Muscle of leg (tissue), 3 donors: ENCODE measurements at regions not wholly inside any gene's neighbourhood (a gene's known extent, or its start where the extent isn't known, plus 50 kb on each side); places are given as distances from the start of the nearest gene placed in this dataset.
A peak's percentile ranks its signal among the peaks of the same experiment; 100 is the strongest.

ENCODE experiments used
- DNase-seq: peaks from one replicate; pipeline ENCODE4 v3.0.0; 2013
- H3K27ac ChIP-seq: one replicate; pipeline ENCODE4 v1.5.1; 2013; ENCODE audit warnings: mild to moderate bottlenecking, low read length, control low read depth
- H3K27me3 ChIP-seq: one replicate; pipeline ENCODE4 v1.6.1; 2013; ENCODE audit warnings: low read length; ENCODE audit not compliant: control insufficient read depth, insufficient read depth
- H3K36me3 ChIP-seq: one replicate; pipeline ENCODE4 v1.6.1; 2013; ENCODE audit warnings: low read length; ENCODE audit not compliant: control insufficient read depth, insufficient read depth
- H3K4me1 ChIP-seq: one replicate; pipeline ENCODE4 v1.6.1; 2013; ENCODE audit warnings: low read length; ENCODE audit not compliant: control insufficient read depth, insufficient read depth
- H3K4me3 ChIP-seq: one replicate; pipeline ENCODE4 v1.5.1; 2013; ENCODE audit warnings: low read length, control low read depth
- H3K9me3 ChIP-seq: replicated peaks from 2 replicates; pipeline ENCODE4 v1.6.1; 2013; ENCODE audit warnings: low read depth, low read length; ENCODE audit not compliant: control insufficient read depth
- WGBS: methylation state at CpG from one replicate; pipeline ENCODE4 v1.1.5; 2013; ENCODE audit warnings: missing lambda C conversion rate; ENCODE audit not compliant: insufficient coverage; 5-methylcytosine and 5-hydroxymethylcytosine counted together

- no peaks in the 10 kb centered on the region for H3K36me3 ChIP-seq
- H3K9me3 ChIP-seq: no peaks in the 10 kb centered on the region
- no peaks in the 10 kb centered on the region for H3K27me3 ChIP-seq
- DNase-seq: no peak
- 60% methylated on average over 1 of the region's 3 CpGs for whole genome bisulfite sequencing
- H3K27ac ChIP-seq: no peak overlapping the region
- H3K4me1 ChIP-seq: no peaks in the 10 kb centered on the region
- no peak overlapping the region for H3K4me3 ChIP-seq
Observed at GRCh38 chr1:199759268-199759730, 268.2 kb upstream of the NR5A2 start.

- no peaks in the 10 kb centered on the region for H3K36me3 ChIP-seq
- H3K4me3 ChIP-seq: no peak overlapping the region
- no peak overlapping the region for H3K27ac ChIP-seq
- peaks cover 7% of the 10 kb centered on the region for H3K9me3 ChIP-seq
- WGBS: no CpG with 5 or more reads among the region's 5 CpGs
- DNase-seq: no peak
- no peaks in the 10 kb centered on the region for H3K27me3 ChIP-seq
- no peaks in the 10 kb centered on the region for H3K4me1 ChIP-seq
Observed at GRCh38 chr1:199762572-199762971, 264.9 kb upstream of the NR5A2 start.

- Histone ChIP-seq H3K27ac (no peak overlapping the region), H3K4me3 (no peak overlapping the region), H3K4me1 (no peaks in the 10 kb centered on the region), H3K27me3 (no peaks in the 10 kb centered on the region), H3K9me3 (peaks cover 7% of the 10 kb centered on the region), H3K36me3 (no peaks in the 10 kb centered on the region)
- no peak for DNase-seq
Observed at GRCh38 chr1:199766218-199766792, 261.2 kb upstream of the NR5A2 start.

- Histone ChIP-seq H3K4me1 (no peaks in the 10 kb centered on the region), H3K4me3 (no peak overlapping the region), H3K27me3 (no peaks in the 10 kb centered on the region), H3K27ac (no peak overlapping the region), H3K9me3 (peaks cover 7% of the 10 kb centered on the region), H3K36me3 (no peaks in the 10 kb centered on the region)
- whole genome bisulfite sequencing: 80% methylated on average over 1 of the region's 2 CpGs
- DNase-seq: no peak
Observed at GRCh38 chr1:199767700-199768099, 259.8 kb upstream of the NR5A2 start.

DNA sequence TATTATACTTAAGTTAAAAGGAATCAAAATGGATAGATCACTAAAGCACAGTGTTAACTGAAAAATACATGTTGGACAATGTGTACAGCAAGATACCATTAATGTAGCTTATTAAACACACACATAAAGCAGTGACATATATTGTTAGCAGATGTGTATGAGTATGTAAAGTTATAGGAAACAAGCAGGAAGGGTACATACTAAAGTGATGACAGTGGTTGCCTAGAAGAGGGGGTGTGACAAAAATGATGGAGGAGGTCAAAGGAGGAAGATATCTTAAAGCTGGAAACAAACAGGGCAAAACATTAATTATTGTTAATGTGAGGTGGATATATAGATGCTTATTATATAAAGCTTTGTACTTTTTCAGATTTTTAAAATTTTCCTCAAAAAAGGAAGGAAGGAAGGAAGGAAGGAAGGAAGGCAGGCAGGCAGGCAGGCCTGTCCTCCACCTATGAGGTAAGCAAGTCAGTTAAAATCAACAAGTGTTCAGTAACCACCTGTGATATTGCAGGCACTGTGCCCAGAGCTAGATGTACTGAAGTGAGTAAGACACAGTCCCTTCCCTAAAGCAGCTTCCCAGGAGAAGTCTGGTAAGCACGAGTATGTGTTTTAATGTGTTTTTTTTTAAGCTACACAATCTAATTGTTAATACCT is 252.9 kb upstream of the NR5A2 start:
- Histone ChIP-seq H3K4me3 (no peak overlapping the region), H3K4me1 (no peaks in the 10 kb centered on the region), H3K27me3 (no peaks in the 10 kb centered on the region), H3K36me3 (no peaks in the 10 kb centered on the region), H3K27ac (no peak overlapping the region), H3K9me3 (no peaks in the 10 kb centered on the region)
- WGBS: no CpG with 5 or more reads among the region's 1 CpG
- peak; percentile 16 for DNase-seq

GRCh38 chr1:199776768-199777497 is 250.6 kb upstream of the NR5A2 start:
- 60% methylated on average over 1 of the region's 1 CpG for WGBS
- H3K27me3 ChIP-seq: no peaks in the 10 kb centered on the region
- H3K4me3 ChIP-seq: no peak overlapping the region
- no peaks in the 10 kb centered on the region for H3K4me1 ChIP-seq
- H3K36me3 ChIP-seq: no peaks in the 10 kb centered on the region
- DNase-seq: no peak
- no peak overlapping the region for H3K27ac ChIP-seq
- no peaks in the 10 kb centered on the region for H3K9me3 ChIP-seq

GRCh38 chr1:199778324-199778955 is 249.1 kb upstream of the NR5A2 start:
- no peak overlapping the region for H3K27ac ChIP-seq
- DNase-seq: no peak
- no peaks in the 10 kb centered on the region for H3K9me3 ChIP-seq
- no peaks in the 10 kb centered on the region for H3K36me3 ChIP-seq
- H3K4me1 ChIP-seq: no peaks in the 10 kb centered on the region
- no peaks in the 10 kb centered on the region for H3K27me3 ChIP-seq
- H3K4me3 ChIP-seq: no peak overlapping the region
- no CpG with 5 or more reads among the region's 3 CpGs for WGBS

- Histone ChIP-seq H3K4me3 (no peak overlapping the region), H3K27me3 (no peaks in the 10 kb centered on the region), H3K4me1 (no peaks in the 10 kb centered on the region), H3K27ac (no peak overlapping the region), H3K9me3 (no peaks in the 10 kb centered on the region), H3K36me3 (no peaks in the 10 kb centered on the region)
- WGBS: no CpG with 5 or more reads among the region's 5 CpGs
- no peak for DNase-seq
Observed at GRCh38 chr1:199780091-199780490, 247.4 kb upstream of the NR5A2 start.

DNA sequence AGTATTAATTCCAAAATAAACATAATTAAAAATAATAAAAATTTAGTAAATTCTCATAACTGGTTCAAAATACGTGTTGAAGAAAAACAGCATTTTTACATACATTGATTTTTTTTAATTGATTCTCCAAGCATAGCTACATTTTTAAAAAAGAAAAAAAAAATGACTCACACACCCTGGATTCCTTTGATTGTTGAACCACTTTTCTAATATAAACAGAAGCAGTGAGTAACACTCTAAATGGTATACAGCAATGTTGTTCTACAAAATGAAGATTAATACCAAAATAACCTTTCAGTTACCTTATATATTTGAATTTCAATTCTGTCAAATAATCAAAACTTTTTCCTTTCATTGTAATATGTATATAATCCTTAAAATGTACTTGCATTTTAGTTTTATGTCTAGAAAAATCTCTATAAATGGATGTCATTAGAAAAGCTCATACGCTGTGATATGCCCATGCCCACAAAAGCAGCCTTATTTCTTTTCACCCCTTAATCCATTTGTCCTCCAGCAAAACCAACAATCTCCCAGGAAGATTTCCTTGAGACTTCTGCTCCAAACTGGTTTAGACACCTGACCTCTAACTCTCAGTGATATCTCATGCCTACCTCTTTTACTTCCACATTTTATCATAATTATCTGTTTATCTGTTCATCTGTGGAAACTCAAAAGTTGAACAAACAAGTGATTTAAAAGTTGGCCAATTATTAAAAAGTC is 246.4 kb upstream of the NR5A2 start:
- Histone ChIP-seq H3K36me3 (no peaks in the 10 kb centered on the region), H3K27me3 (no peaks in the 10 kb centered on the region), H3K4me3 (no peak overlapping the region), H3K9me3 (no peaks in the 10 kb centered on the region), H3K27ac (no peak overlapping the region), H3K4me1 (no peaks in the 10 kb centered on the region)
- no peak for DNase-seq
- WGBS: no CpG with 5 or more reads among the region's 2 CpGs
